K562 (cell line): ENCODE measurements at regions not wholly inside any gene's neighbourhood (a gene's known extent, or its start where the extent isn't known, plus 50 kb on each side); places are given as distances from the start of the nearest gene placed in this dataset.

Experiments
- ATAC-seq: fragments of 200-7000 bp; cut with Tn5 transposase; 3 replicates; pipeline ENCODE4 v1.9.1; 2020; ENCODE audit warnings: moderate library complexity
- BruUV-seq: library from RNA; stranded (reverse); fragments of 400-500 nt; replicated peaks from 2 replicates; lab custom pipeline; 2021; lab: Mats Ljungman, UMichigan
- CTCF ChIA-PET: fragments of 300-600 bp; formaldehyde crosslinking; extraction: SDS; loops from one replicate; lab custom pipeline; 2021; ENCODE audit warnings: low intra/inter-chr PET ratio; lab: Yijun Ruan, JAX
- POLR2A ChIA-PET: fragments of 300-600, 350-650 bp; sonication (Branson Sonifier 250); formaldehyde crosslinking; extraction: SDS; loops from one replicate; lab custom pipeline; 2021; ENCODE audit warnings: antibody characterized with exemption, inconsistent platforms; lab: Yijun Ruan, JAX
- DNase-seq, 4 experiments: peaks; one replicate each; pipeline versions ENCODE4 v3.0.0 to v3.0.0-alpha.2; 2011 to 2018; ENCODE audit warnings: low spot score in 3 of 4, mixed read lengths in 3 of 4; ENCODE audit errors: extremely low read depth in 1 of 4
- FAIRE-seq: peaks from 2 replicates; lab custom pipeline; 2011; peaks lifted over from hg19 to GRCh38; lab: Jason Lieb, UNC
- H2AFZ ChIP-seq: 2 replicates; pipeline ENCODE4 v1.6.0; 2011; ENCODE audit warnings: low read depth, low read length, control low read depth, inconsistent platforms
- H3K27ac ChIP-seq: fragments of 200-600 bp; 3 replicates; pipeline ENCODE4 v1.8.0; 2011; ENCODE audit warnings: low read depth, mild to moderate bottlenecking, control low read depth, inconsistent platforms, low read length, moderate library complexity, mixed read lengths; ENCODE audit errors: extremely low read depth
- H3K27me3 ChIP-seq, 2 experiments: fragments of 300-600 bp in 1 of 2; 2 replicates in 1 of 2; 3 replicates in 1 of 2; pipeline versions ENCODE4 v1.6.0 to v1.8.0; 2011; ENCODE audit warnings: inconsistent platforms in 2 of 2, low read length in 2 of 2, mild to moderate bottlenecking in 1 of 2, mixed read lengths in 1 of 2, moderate library complexity in 1 of 2; ENCODE audit not compliant: control insufficient read depth in 2 of 2, insufficient read depth in 2 of 2
- H3K36me3 ChIP-seq: fragments of 300-600 bp; 3 replicates; pipeline ENCODE4 v1.8.0; 2011; ENCODE audit warnings: mild to moderate bottlenecking, low read length, inconsistent platforms; ENCODE audit not compliant: control insufficient read depth, insufficient read depth
- H3K4me1 ChIP-seq, 2 experiments: fragments of 200-600 bp in 1 of 2; replicated peaks in 1 of 2; 2 replicates in 1 of 2; 3 replicates in 1 of 2; pipeline versions ENCODE4 v1.5.1 to v1.8.0; 2011; ENCODE audit warnings: inconsistent platforms in 2 of 2, low read length in 2 of 2, mild to moderate bottlenecking in 1 of 2, mixed read lengths in 1 of 2, moderate library complexity in 1 of 2; ENCODE audit not compliant: control insufficient read depth in 2 of 2, insufficient read depth in 2 of 2
- H3K4me2 ChIP-seq: 2 replicates; pipeline ENCODE4 v1.6.1; 2011; ENCODE audit warnings: low read length, control low read depth, inconsistent platforms, mixed read lengths; ENCODE audit not compliant: insufficient read depth
- H3K4me3 ChIP-seq: fragments of 200-600 bp; sonication (generic), shearing (Covaris generic); 2 replicates; pipeline ENCODE4 v1.5.1; 2016; ENCODE audit warnings: control low read depth, inconsistent platforms
- H3K79me2 ChIP-seq: fragments of 200-600 bp; 3 replicates; pipeline ENCODE4 v1.8.0; 2011; ENCODE audit warnings: low read length, inconsistent platforms; ENCODE audit not compliant: control insufficient read depth, insufficient read depth
- H3K9ac ChIP-seq, 2 experiments: 2 replicates each; pipeline versions ENCODE4 v1.6.0 to v1.6.1; 2011; ENCODE audit warnings: low read depth in 2 of 2, low read length in 2 of 2, control low read depth in 1 of 2, inconsistent platforms in 1 of 2, mild to moderate bottlenecking in 1 of 2, mixed read lengths in 1 of 2; ENCODE audit not compliant: insufficient read depth in 1 of 2
- H3K9me1 ChIP-seq: one replicate; pipeline ENCODE4 v1.6.0; 2011; ENCODE audit warnings: inconsistent platforms, mild to moderate bottlenecking, low read length, moderate library complexity; ENCODE audit not compliant: control insufficient read depth, insufficient read depth
- H3K9me3 ChIP-seq: replicated peaks from 2 replicates; pipeline ENCODE4 v1.5.1; 2011; ENCODE audit warnings: low read depth, low read length, inconsistent platforms; ENCODE audit not compliant: control insufficient read depth, insufficient read depth
- H4K20me1 ChIP-seq: replicated peaks from 2 replicates; pipeline ENCODE4 v1.6.1; 2011; ENCODE audit warnings: low read length, inconsistent platforms, mixed read lengths; ENCODE audit not compliant: control insufficient read depth, insufficient read depth
- E2F3 ChIP-seq: fragments of 250-450 bp; sonication (Bioruptor Pico); IDR thresholded peaks from 2 replicates; pipeline ENCODE4 v1.4.0; 2020; ENCODE audit warnings: mild to moderate bottlenecking
- MAFF ChIP-seq: IDR thresholded peaks from 2 replicates; pipeline ENCODE4 v1.6.1; 2012; ENCODE audit warnings: low read length, improper control_type of control experiment
- NCOA1 ChIP-seq: fragments of 450-650 bp; IDR thresholded peaks from 2 replicates; pipeline ENCODE4 v1.6.1; 2016; ENCODE audit warnings: low read depth
- NCOR1 ChIP-seq: fragments of 450-650 bp; IDR thresholded peaks from 2 replicates; pipeline ENCODE4 v1.6.1; 2016; ENCODE audit warnings: mild to moderate bottlenecking, moderate library complexity
- ZNF436 ChIP-seq: fragments of 250-450, 450-650 bp; sonication (Bioruptor Pico); formaldehyde crosslinking; IDR thresholded peaks from 2 replicates; pipeline ENCODE4 v1.7.0; 2020; ENCODE audit warnings: mild to moderate bottlenecking
- WGBS: fragments of 100-300 bp; shearing (Covaris generic); methylation state at CpG from one replicate; pipeline ENCODE4 v1.1.6; 2016; ENCODE audit warnings: low coverage, mixed read lengths; ENCODE audit not compliant: insufficient coverage; ENCODE audit errors: missing lambda C conversion rate; 5-methylcytosine and 5-hydroxymethylcytosine counted together
- in situ Hi-C: fragments of 300-500 bp; cut with MboI; formaldehyde crosslinking; loops from 4 replicates; pipeline ENCODE4 v1.15.0; 2018; ENCODE audit warnings: inconsistent platforms, mixed read lengths
- intact Hi-C: fragments of 100-400 bp; cut with micrococcal nuclease; formaldehyde crosslinking; loops from 2 replicates; pipeline ENCODE4 v1.14.2; 2022
- TF ChIP-seq, protein P1 (sequence below): fragments of 450-650 bp; conservative IDR thresholded peaks from 2 replicates; pipeline ENCODE4 v1.6.1; 2016; ENCODE audit warnings: missing genetic modification characterization, low read depth, mild to moderate bottlenecking, control low read depth, missing compliant biosample characterization

DNA sequence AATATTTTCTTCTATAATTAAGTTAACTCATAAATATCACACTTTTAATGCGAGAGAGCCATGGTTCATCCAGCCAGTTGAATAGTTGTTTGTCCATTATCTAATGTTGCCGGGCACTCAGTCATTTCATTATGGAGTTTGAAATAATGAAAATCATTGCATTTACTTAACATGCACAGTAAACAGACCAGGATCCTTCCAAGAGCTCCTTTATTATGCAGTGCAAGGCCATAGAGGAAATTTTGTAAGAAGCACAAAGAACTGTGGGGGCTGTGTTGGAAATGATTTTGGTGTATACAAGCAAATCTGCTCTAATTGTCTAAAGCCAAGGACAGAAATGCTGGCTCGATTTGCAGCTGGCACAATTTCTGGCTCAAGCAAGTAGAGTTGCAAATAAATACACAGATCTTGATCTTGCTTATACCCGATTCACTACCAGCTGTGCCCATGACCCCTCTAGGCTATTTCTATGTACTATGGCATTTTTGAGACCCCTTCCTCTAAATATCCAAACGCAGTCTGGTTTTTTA is 400.3 kb upstream of the HNRNPA3 start:
- no TSS peak for BruUV-seq
- ChIA-PET CTCF (no interaction called here), POLR2A (no interaction called here)
- no peak overlapping the region for H3K27ac ChIP-seq
- ATAC-seq = no peak
- no peak for FAIRE-seq
- no peaks in the 10 kb centered on the region for H3K79me2 ChIP-seq
- H3K27me3 ChIP-seq = peaks cover 0 to 4% of the 10 kb centered on the region in 2 experiments; a peak in 1 of 5 replicates
- no peaks in the 10 kb centered on the region for H4K20me1 ChIP-seq
- intact Hi-C loops = loop anchor here (5.0 to 10.0 kb wide), 2 partner anchors 158 to 685 kb away; partner anchors contain the start of gene HOXD8
- TF ChIP-seq E2F3 (CRISPR knock-in tag) (no peak), NCOA1 (no peak), ZNF436 (no peak), MAFF (no peak), NCOR1 (no peak)
- TF ChIP-seq, protein P1, sequence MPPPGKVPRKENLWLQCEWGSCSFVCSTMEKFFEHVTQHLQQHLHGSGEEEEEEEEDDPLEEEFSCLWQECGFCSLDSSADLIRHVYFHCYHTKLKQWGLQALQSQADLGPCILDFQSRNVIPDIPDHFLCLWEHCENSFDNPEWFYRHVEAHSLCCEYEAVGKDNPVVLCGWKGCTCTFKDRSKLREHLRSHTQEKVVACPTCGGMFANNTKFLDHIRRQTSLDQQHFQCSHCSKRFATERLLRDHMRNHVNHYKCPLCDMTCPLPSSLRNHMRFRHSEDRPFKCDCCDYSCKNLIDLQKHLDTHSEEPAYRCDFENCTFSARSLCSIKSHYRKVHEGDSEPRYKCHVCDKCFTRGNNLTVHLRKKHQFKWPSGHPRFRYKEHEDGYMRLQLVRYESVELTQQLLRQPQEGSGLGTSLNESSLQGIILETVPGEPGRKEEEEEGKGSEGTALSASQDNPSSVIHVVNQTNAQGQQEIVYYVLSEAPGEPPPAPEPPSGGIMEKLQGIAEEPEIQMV (tag) = no peak
- H2AFZ ChIP-seq = no peak overlapping the region
- in situ Hi-C loops = loop anchor here (25.0 kb wide), 1 partner anchor 675 kb away; the partner anchor contains the start of gene HOXD8
- 2% methylated on average over 5 of the region's 5 CpGs for WGBS
- H3K4me2 ChIP-seq = no peak overlapping the region
- no peaks in the 10 kb centered on the region for H3K9me3 ChIP-seq
- no peak for DNase-seq
- no peaks in the 10 kb centered on the region for H3K9me1 ChIP-seq
- no peak overlapping the region for H3K4me3 ChIP-seq
- H3K36me3 ChIP-seq = no peaks in the 10 kb centered on the region
- H3K9ac ChIP-seq = no peak overlapping the region
- no peaks in the 10 kb centered on the region for H3K4me1 ChIP-seq
